Gastroesophageal sphincter (tissue), 4 donors: ENCODE measurements at regions not wholly inside any gene's neighbourhood (a gene's known extent, or its start where the extent isn't known, plus 50 kb on each side); places are given as distances from the start of the nearest gene placed in this dataset.
"Not testable (repeated sequence)": the region's sequence is repeated elsewhere in the genome, so short reads cannot be mapped to it uniquely, and the experiment has no call there.

Experiments used
- ATAC-seq: fragments of 150-250 bp; one replicate; pipeline ENCODE4 v1.9.1; 2016; ENCODE audit warnings: mild to moderate bottlenecking, moderate library complexity
- H3K27ac ChIP-seq, 4 donors: fragments of 200-600 bp; sonication (generic) in 3 of 4; 1 replicate in 3 of 4; 2 replicates in 1 of 4; pipeline ENCODE4 v1.5.1; 2016 to 2019
- H3K27me3 ChIP-seq: fragments of 200-600 bp; sonication (generic); one replicate; pipeline ENCODE4 v1.5.1; 2019
- H3K36me3 ChIP-seq, 2 donors: fragments of 200-600 bp; sonication (generic); one replicate each; pipeline ENCODE4 v1.5.1; 2019; ENCODE audit warnings: control low read depth in 1 of 2
- H3K4me1 ChIP-seq, 3 donors: fragments of 200-600 bp; sonication (generic); 1 replicate in 2 of 3; 2 replicates in 1 of 3; pipeline ENCODE4 v1.5.1; 2016 to 2019; ENCODE audit warnings: control low read depth in 2 of 3
- H3K4me3 ChIP-seq, 2 donors: fragments of 200-600 bp; sonication (generic); one replicate each; pipeline ENCODE4 v1.5.1; 2019; ENCODE audit warnings: mild to moderate bottlenecking in 1 of 2, moderate library complexity in 1 of 2
- H3K9me3 ChIP-seq, 3 donors: fragments of 200-600 bp; sonication (generic); one replicate each; pipeline ENCODE4 v1.5.1; 2017 to 2019; ENCODE audit warnings: control low read depth in 2 of 3
- EP300 ChIP-seq: sonication (generic); formaldehyde crosslinking; IDR thresholded peaks from one replicate; pipeline ENCODE4 v1.6.1; 2017; ENCODE audit warnings: antibody characterized with exemption, mild to moderate bottlenecking
- POLR2A ChIP-seq, 2 donors: fragments of 450-650 bp; IDR thresholded peaks; one replicate each; pipeline ENCODE4 v1.6.1; 2017; ENCODE audit warnings: antibody characterized with exemption in 2 of 2, mild to moderate bottlenecking in 2 of 2, moderate library complexity in 1 of 2
- POLR2AphosphoS5 ChIP-seq: sonication (generic); formaldehyde crosslinking; IDR thresholded peaks from one replicate; pipeline ENCODE4 v1.6.1; 2017; ENCODE audit warnings: antibody characterized with exemption
- WGBS, 2 donors: methylation state at CpG; one replicate each; pipeline ENCODE4 v1.1.5; 2018; ENCODE audit warnings: low coverage in 1 of 2; 5-methylcytosine and 5-hydroxymethylcytosine counted together
- TF ChIP-seq, protein P1 (sequence below), 4 experiments: fragments of 200-600 bp in 2 of 4; fragments of 450-650 bp in 2 of 4; sonication (generic) in 1 of 4; IDR thresholded peaks; one replicate each; pipeline ENCODE4 v1.5.1; 2017 to 2019; ENCODE audit warnings: antibody characterized with exemption in 4 of 4, mild to moderate bottlenecking in 2 of 4, moderate library complexity in 2 of 4

DNA sequence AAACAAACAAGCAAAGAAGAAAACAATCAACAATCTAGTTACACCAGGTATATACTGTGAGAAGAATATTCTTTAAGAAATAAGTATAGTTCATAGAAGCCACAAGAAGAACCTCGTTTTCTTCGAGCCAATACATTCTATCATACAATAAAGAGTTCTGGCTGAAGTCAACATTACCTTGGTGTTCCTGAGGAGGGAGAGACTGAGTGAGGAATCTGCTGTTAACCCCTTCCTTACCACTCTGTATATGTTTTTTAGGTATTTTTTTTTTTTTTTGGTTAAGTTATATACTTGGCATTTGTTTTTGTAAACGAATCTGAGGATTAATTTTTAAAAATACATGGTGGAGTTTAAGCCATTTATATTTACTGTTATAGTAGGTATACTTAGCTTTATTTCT is 412.5 kb downstream of the NUP35 start:
- Histone ChIP-seq H3K9me3 (no peaks in the 10 kb centered on the region), H3K4me3 (no peak overlapping the region), H3K27me3 (no peaks in the 10 kb centered on the region), H3K27ac (no peak overlapping the region), H3K36me3 (no peaks in the 10 kb centered on the region), H3K4me1 (peaks cover 0 to 10% (median 0%) of the 10 kb centered on the region in 3 donors)
- TF ChIP-seq, protein P1, sequence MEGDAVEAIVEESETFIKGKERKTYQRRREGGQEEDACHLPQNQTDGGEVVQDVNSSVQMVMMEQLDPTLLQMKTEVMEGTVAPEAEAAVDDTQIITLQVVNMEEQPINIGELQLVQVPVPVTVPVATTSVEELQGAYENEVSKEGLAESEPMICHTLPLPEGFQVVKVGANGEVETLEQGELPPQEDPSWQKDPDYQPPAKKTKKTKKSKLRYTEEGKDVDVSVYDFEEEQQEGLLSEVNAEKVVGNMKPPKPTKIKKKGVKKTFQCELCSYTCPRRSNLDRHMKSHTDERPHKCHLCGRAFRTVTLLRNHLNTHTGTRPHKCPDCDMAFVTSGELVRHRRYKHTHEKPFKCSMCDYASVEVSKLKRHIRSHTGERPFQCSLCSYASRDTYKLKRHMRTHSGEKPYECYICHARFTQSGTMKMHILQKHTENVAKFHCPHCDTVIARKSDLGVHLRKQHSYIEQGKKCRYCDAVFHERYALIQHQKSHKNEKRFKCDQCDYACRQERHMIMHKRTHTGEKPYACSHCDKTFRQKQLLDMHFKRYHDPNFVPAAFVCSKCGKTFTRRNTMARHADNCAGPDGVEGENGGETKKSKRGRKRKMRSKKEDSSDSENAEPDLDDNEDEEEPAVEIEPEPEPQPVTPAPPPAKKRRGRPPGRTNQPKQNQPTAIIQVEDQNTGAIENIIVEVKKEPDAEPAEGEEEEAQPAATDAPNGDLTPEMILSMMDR (IDR thresholded peaks at IDR 0.05): no peak
- TF ChIP-seq POLR2A (IDR thresholded peaks at IDR 0.05) (no peak), EP300 (no peak)
- WGBS, 2 donors: 84 to 87% methylated on average over 3 of the region's 3 CpGs
- no peak for ATAC-seq

GRCh38 chr2:183541766-183542165 is 417.5 kb downstream of the NUP35 start:
- H3K27ac ChIP-seq: no peak overlapping the region
- H3K4me3 ChIP-seq: no peak overlapping the region
- H3K27me3 ChIP-seq: no peaks in the 10 kb centered on the region
- TF ChIP-seq EP300 (no peak), POLR2AphosphoS5 (no peak), POLR2A (IDR thresholded peaks at IDR 0.05) (no peak)
- TF ChIP-seq, protein P1 (IDR thresholded peaks at IDR 0.05): no peak
- no peaks in the 10 kb centered on the region for H3K36me3 ChIP-seq
- ATAC-seq: no peak
- peaks cover 0 to 10% (median 0%) of the 10 kb centered on the region in 3 donors for H3K4me1 ChIP-seq
- WGBS, 2 donors: 72 to 85% methylated on average over 4 to 6 of the region's 6 CpGs
- H3K9me3 ChIP-seq: peaks cover 0 to 4% (median 0%) of the 10 kb centered on the region in 3 donors

DNA sequence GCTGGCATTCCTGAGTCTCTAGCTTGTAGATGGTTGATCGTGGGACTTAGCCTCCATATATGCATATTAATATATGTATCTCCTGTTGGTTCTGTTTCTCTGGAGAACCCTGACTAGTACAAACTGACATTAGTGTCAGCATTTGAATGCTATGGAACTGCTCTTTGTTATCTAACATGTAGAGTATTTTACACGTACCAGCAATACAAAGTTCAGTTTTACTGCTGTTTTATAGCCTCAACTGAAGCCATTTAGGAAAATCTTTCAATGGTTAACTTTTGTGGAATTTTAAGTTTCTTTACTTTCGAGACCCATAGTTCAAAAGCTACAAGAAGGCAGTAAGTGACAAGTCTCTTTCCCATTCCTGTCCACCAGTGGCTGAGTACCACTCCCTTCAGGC is 418.4 kb downstream of the NUP35 start:
- H3K9me3 ChIP-seq: peaks cover 0 to 7% (median 0%) of the 10 kb centered on the region in 3 donors
- WGBS, 2 donors: 88 to 90% methylated on average over 2 to 3 of the region's 3 CpGs
- no peaks in the 10 kb centered on the region for H3K36me3 ChIP-seq
- H3K4me1 ChIP-seq: peaks cover 0 to 10% (median 0%) of the 10 kb centered on the region in 3 donors
- no peaks in the 10 kb centered on the region for H3K27me3 ChIP-seq
- no peak overlapping the region for H3K4me3 ChIP-seq
- TF ChIP-seq, protein P1 (IDR thresholded peaks at IDR 0.05): no peak
- no peak for TF ChIP-seq POLR2AphosphoS5
- no peak for TF ChIP-seq EP300
- TF ChIP-seq POLR2A (IDR thresholded peaks at IDR 0.05): no peak
- H3K27ac ChIP-seq: no peak overlapping the region
- ATAC-seq: no peak

DNA sequence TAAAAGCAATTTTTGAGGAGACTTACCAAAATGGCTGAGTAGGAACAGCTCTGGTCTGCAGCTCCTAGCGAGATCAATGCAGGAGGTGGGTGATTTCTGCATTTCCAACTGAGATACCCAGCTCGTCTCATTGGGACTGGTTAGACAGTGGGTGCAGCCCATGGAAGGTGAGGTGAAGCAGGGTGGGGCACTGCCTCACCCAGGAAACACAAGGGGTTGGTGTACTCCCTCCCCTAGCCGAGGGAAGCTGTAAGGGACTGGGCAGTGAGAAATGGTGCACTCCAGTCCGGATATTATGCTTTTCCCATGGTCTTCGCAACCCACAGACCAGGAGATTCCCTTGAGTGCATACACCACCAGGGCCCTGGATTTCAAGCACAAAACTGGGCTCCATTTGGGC is 419.0 kb downstream of the NUP35 start:
- Histone ChIP-seq H3K36me3 (no peaks in the 10 kb centered on the region), H3K9me3 (peaks cover 0 to 7% (median 0%) of the 10 kb centered on the region in 3 donors), H3K27ac (no peak overlapping the region), H3K4me1 (peaks cover 0 to 8% (median 0%) of the 10 kb centered on the region in 3 donors), H3K4me3 (no peak overlapping the region), H3K27me3 (no peaks in the 10 kb centered on the region)
- WGBS, 2 donors: 74 to 85% methylated on average over 4 to 5 of the region's 5 CpGs
- ATAC-seq: no peak
- no peak for TF ChIP-seq POLR2A (IDR thresholded peaks at IDR 0.05)
- TF ChIP-seq, protein P1 (IDR thresholded peaks at IDR 0.05): no peak
- no peak for TF ChIP-seq EP300
- no peak for TF ChIP-seq POLR2AphosphoS5

DNA sequence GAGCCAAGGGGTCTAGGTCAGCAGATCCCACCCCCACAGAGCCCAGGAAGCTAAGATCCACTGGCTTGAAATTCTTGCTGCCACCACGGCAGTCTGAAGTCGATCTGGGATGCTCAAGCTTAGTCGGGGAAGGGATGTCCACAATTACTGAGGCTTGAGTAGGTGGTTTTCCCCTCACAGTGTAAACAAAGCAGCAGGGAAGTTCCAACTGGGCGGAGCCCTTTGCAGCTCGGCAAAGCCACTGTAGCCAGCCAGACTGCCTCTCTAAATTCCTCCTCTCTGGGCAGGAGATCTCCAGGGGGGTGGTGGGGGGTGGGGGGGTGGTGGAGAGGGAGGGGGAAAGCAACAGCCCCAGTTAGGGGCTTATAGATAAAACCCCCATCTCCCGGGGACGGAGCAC is 419.5 kb downstream of the NUP35 start:
- no peaks in the 10 kb centered on the region for H3K36me3 ChIP-seq

GRCh38 chr2:183546560-183547350 is 422.5 kb downstream of the NUP35 start:
- H3K36me3 ChIP-seq, ATAC-seq, H3K4me3 ChIP-seq, H3K27ac ChIP-seq, H3K4me1 ChIP-seq, H3K27me3 ChIP-seq: not testable (repeated sequence)
- 100% methylated on average over 2 of the region's 21 CpGs; no CpG with 5 or more reads in 1 of the 2 donors for WGBS, 2 donors
- peaks cover 0 to 13% (median 0%) of the 10 kb centered on the region in 3 donors for H3K9me3 ChIP-seq

More for the DNA sequence above, 419.5 kb downstream of the NUP35 start:
- TF ChIP-seq POLR2A (IDR thresholded peaks at IDR 0.05) (no peak), EP300 (no peak), POLR2AphosphoS5 (no peak)
- TF ChIP-seq, protein P1 (IDR thresholded peaks at IDR 0.05): no peak
- no peak overlapping the region for H3K4me3 ChIP-seq
- no peaks in the 10 kb centered on the region for H3K27me3 ChIP-seq
- no peak overlapping the region for H3K27ac ChIP-seq
- peaks cover 0 to 7% (median 0%) of the 10 kb centered on the region in 3 donors for H3K9me3 ChIP-seq
- H3K4me1 ChIP-seq: peaks cover 0 to 3% (median 0%) of the 10 kb centered on the region in 3 donors
- no peak for ATAC-seq
- 40% methylated on average over 3 of the region's 7 CpGs; no CpG with 5 or more reads in 1 of the 2 donors for WGBS, 2 donors
